OCI-M2 (cell line): ENCODE measurements at regions not wholly inside any gene's neighbourhood (a gene's known extent, or its start where the extent isn't known, plus 50 kb on each side); places are given as distances from the start of the nearest gene placed in this dataset.

Experiments used
- DNase-seq: peaks from one replicate; lab custom pipeline; 2025; ENCODE audit not compliant: unreplicated experiment; lab: John Stamatoyannopoulos, UW

DNA sequence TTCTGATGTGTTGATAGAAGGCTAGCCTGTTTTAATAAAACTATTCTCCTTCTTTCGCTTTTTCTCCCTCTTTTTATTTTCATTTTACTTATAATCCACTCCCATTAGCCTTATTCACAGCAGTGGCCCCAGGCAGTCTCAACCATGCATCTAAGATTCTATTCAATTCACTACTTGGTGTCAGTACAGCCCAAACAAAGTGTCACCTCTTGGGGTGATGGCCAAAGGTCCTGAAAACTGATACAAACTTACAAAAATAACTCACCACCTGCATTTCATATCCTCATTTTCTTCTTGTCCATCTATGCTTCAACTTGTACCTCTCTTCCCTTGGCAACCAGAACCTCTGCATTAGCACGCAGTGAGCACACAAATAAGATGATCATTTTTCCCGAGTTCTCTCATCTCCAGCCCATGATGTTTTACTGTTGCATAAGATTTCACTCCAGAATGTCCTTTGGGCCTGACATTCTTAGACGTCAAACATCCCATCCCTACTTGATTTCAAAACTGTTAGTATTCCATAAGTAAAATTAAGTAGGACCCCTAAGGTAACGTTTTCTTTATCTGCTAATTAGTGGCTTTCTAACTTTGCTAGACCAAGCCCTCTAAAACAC lies 559.3 kb upstream of the TNP1 start:
- DNase-seq = no peak

- DNase-seq = no peak
Observed at GRCh38 chr2:217418544-217418943, 558.7 kb upstream of the TNP1 start.

DNA sequence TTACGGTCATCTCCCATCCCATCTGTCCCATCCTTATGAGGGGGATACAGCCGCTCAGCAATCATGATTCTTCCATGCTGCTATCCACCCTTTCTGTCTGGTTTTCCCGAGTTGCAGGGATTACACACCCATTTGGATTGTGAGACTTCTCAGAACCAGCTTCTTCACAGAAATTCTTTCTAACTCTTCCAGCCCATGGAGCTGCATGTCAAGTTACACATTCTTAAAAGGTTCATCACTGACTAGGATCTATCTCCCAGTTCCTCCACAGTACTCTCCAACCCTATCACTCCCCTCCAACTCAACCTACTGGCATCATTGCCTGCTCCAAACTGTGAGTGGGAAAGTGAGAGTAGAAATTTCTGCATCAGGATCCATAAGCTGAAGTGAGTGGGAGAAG lies 558.2 kb upstream of the TNP1 start:
- DNase-seq = no peak

GRCh38 chr2:217417536-217417935 lies 557.7 kb upstream of the TNP1 start:
- DNase-seq = no peak

- no peak for DNase-seq
Observed at GRCh38 chr2:217415316-217415715, 555.5 kb upstream of the TNP1 start.

DNA sequence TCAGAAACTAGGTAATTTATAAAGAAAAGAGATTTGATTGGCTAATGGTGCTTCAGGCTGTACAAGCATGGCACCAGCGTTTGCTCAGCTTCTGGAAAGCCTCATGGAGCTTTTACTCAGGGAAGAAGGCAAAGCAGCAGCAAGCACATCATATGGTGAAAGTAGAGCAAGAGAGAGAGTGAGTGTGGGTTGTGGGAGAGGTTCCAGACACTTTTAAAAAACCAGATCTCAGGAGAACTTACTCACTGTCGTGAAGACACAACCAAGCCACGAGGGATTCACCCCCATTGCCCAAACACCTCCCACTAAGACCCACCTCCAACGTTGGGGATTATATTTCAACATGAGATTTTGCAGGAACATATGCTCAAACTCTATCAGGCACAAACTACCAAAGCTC lies 554.6 kb upstream of the TNP1 start:
- no peak for DNase-seq

DNA sequence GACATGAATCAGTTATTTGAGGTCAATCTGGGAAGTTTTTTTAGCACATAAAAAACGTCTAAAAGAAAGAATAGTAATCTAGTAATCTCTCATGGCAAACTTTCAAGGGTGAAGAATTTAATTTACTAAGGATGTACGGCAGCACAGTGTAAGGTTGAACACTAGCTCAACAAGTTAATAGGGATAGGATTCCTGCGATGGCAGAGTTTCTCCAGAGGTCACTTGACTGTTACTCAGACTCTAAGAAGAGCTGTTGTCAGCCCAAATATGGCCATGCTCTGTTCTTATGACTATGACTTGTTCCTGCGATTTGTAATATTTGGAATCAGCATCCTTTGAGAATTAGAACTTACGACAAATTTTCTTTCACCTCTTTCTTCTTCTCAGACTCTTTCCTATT lies 553.3 kb upstream of the TNP1 start:
- no peak for DNase-seq

DNA sequence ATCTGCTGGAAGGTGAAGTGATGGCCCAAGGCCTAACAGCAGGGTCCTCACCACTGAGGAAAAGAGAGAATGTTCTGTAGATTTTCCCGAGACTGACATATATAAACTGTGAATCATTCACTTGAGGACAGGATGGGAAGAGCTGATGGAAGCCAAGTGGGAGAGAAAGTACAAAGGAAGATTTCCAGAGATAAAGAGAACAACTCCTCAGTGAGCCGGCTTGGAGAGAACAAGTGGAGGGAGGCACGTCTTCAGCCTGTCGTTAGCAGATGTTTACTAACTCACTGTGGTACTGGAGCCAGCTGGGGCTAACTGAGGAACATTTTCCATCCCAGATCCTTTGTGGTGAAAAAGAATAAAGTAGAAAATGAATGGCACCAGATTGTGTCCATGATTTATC lies 552.9 kb upstream of the TNP1 start:
- DNase-seq = no peak

- no peak for DNase-seq
Observed at GRCh38 chr2:217412277-217412676, 552.4 kb upstream of the TNP1 start.

DNA sequence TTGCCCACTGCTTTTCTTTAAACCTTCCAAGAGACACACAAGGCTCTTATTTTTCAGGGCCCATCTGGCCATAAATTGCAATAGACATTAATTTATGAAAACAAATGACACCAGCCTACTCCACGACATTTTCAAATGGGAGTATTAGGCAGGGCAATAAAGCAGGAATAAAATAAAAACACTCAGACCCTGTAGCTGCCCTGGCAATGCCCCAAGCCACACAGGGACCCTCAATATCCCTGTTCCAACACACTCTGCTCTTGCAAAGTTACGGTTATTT lies 550.8 kb upstream of the TNP1 start:
- no peak for DNase-seq

- DNase-seq = no peak
Observed at GRCh38 chr2:217409949-217410680, 550.3 kb upstream of the TNP1 start.

DNA sequence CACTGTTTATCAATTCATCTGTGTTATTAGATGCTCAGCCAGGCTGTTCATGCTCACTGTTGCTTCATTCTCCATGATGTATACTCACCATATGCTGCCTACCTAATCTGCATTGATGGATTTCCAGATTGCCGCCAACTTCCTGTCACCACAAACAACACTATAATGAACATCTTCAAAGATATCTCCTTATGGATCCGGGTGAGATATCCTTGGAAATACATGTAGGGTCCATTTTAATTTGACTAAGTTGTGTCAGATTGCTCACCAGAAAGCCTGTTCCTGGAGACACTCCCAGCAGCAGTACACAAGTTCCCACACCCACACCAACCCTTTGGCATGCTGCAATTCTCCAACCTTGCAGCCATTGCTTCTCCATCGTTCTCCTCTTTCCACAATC lies 547.5 kb upstream of the TNP1 start:
- DNase-seq = no peak

GRCh38 chr2:217404236-217404760 lies 544.4 kb upstream of the TNP1 start:
- DNase-seq = no peak

- DNase-seq = no peak
Observed at GRCh38 chr2:217402761-217403383, 543.0 kb upstream of the TNP1 start.

- DNase-seq = no peak
Observed at GRCh38 chr2:217402144-217402543, 542.3 kb upstream of the TNP1 start.

GRCh38 chr2:217399291-217399690 lies 539.4 kb upstream of the TNP1 start:
- DNase-seq = no peak

GRCh38 chr2:217398860-217399259 lies 539.0 kb upstream of the TNP1 start:
- DNase-seq = no peak

DNA sequence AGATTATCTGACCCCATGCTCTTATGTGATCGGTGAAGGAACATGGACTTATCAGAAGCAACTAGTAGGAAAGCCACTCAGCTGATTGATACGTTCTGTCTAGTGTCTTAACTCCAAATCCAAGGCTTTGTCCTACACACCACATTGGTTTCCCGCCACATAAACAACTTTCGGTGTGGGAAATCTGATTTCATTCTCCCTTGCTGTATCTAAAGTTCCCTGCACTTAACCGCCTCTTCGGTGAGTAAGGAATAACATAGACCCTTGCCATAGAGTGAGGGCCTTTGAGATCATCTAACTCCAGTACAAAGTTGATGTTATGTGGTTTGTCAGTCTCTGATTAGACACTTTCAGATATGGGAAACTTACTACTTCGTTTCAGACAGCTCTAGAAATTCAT lies 538.2 kb upstream of the TNP1 start:
- DNase-seq = no peak

- no peak for DNase-seq
Observed at GRCh38 chr2:217396586-217396985, 536.7 kb upstream of the TNP1 start.

DNA sequence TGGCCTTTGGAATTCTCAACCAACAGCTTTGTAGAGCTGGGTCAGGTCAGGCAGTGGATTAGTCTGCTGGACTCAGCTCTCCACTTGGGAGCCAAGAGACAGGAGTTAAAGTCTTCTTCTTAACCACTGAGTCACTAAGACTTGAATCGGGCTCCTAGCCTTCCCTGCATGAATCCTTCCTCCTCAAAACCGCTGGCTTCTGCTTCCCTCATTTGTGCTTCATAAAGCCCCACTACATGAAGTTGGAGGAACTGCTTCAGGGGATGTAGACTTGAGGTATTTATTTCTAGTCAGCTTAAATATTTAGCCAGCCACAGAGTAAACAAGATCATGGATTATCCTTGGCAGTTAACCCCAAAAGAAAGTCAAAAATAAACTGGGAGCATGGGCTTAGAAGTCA lies 536.3 kb upstream of the TNP1 start:
- DNase-seq = no peak

- DNase-seq = no peak
Observed at GRCh38 chr2:217394510-217395351, 534.9 kb upstream of the TNP1 start.

DNA sequence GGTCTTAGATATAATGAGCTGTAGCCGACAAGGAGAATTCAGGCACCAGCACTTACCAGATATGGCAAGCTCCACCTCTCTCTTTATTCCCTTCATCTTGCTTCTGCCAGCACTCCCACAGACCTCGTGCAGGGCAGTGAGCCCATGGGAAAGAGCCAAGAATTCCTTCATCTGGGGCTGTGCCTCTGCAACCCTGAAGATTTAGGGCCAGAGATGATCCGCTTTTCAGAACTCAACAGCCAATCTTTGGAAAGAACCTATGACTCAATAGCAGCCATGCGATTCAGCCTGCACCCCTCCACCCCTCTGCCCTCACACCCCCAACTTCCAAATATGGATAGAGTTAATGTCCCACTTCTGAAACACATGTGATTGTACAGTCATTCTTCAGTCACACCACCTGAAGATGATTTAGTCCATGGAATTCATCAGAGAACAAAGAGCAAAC lies 533.7 kb upstream of the TNP1 start:
- no peak for DNase-seq
